NCI-H2196 treated with DMSO at 0.1 percent for 48 hours (cell line): ENCODE measurements at regions not wholly inside any gene's neighbourhood (a gene's known extent, or its start where the extent isn't known, plus 50 kb on each side); places are given as distances from the start of the nearest gene placed in this dataset.

ENCODE experiments used
- DNase-seq: peaks from one replicate; lab custom pipeline; 2025; ENCODE audit not compliant: unreplicated experiment; lab: John Stamatoyannopoulos, UW

GRCh38 chr14:100673085-100673806 lies 53.4 kb upstream of the DLK1 start:
- peak; percentile 67 for DNase-seq

GRCh38 chr14:100673807-100674154 lies 52.9 kb upstream of the DLK1 start:
- no peak for DNase-seq

DNA sequence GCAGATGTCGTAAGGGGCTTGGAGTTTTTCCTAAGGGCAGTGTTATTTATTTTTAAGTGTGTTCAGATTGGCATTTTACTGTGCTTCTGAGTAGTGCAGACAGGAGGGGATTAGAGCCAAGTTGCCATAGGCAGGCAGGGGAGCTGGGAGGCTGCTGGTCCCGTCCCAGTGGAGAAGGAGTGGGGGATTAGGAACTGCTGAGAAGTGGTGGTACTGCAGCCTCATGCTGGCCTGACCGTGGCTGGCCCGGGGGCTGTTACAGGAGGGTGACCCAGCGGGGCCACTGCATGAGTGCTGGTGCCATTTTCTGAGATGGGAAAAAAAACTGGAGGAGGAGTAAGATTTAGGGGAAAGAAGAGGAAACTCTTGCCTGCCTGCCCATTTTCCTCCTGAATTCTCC lies 52.3 kb upstream of the DLK1 start:
- no peak for DNase-seq

GRCh38 chr14:100674897-100675619 lies 51.6 kb upstream of the DLK1 start:
- DNase-seq: no peak

DNA sequence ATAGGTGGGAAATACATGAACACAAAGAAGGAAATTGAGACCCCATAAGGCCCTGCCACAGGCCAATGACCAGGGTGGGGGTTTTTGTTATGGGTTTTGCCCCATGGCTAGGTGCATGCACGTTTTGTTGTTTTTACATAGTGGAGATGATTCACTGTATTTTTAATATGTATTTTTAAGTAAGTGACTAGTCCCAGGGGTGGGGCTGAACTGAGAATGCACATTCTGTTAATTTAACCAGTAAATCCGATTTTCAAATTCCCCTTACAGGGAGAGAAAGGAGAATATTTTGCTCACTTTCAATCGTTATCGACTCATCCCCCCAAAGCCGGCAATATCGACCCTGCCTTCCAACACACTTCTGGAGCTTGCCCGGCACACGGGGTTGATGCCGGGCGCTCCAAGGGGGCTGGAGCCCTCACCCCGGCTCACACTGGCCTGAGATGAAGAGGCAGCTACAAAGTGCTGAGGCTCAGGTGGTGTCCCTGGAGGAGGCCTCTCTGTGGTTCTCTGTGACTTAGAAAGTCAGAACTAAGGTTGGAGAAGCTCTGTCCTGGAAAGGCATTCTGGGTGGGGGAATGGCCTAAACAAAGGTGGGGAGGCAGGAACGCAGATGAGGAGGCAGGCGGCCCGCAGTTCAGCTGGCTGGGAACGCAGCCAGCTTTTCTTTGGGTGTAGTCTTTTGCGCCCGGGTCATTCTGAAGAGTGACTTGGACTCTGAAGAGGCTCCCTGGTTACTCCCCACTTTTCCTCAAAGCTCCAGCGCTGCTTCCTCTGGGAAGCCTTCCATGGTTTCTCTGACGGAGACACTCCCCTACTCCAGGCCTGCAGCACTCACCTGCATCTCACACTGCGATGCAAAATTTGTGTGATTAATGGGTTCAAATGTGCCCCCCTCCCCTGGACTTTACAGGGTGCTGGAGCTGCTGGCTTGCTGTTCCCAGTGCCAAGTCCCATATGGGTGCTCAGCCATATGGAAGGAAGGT lies 50.7 kb upstream of the DLK1 start:
- DNase-seq: no peak
